ENCODE measurements at regions not wholly inside any gene's neighbourhood (a gene's known extent, or its start where the extent isn't known, plus 50 kb on each side); places are given as distances from the start of the nearest gene placed in this dataset.

DNA sequence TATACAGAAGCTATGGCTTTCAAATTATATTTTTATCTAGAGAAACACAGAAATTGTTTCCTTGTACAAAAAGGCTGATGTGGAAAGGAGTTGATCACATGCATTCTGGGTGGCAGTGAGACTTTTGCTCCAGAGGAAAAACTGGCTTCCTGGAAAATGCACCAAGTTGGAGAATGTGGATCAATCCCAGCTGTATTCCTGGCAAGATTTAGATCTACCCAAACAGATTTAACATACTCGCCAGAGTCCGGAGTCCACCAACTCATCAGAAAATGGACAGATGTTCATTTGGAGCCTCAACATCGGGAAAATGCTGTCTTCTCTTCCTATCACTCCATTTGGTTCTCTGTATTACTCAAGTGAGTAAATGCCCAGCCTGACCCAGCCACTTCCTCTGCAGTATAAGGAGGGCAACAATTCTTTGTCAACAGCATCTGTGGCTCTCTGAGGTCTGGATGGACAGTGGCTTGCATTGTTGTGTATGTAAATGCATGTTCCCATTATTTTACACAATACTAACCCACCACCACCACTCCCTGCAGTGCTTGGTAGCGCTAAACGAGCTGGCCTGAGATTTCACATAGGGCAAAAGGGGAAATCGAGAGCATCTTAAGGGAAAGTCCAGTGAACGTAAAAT is 226.2 kb upstream of the IRF2BP2 start:
- TF ChIP-seq, protein P1, sequence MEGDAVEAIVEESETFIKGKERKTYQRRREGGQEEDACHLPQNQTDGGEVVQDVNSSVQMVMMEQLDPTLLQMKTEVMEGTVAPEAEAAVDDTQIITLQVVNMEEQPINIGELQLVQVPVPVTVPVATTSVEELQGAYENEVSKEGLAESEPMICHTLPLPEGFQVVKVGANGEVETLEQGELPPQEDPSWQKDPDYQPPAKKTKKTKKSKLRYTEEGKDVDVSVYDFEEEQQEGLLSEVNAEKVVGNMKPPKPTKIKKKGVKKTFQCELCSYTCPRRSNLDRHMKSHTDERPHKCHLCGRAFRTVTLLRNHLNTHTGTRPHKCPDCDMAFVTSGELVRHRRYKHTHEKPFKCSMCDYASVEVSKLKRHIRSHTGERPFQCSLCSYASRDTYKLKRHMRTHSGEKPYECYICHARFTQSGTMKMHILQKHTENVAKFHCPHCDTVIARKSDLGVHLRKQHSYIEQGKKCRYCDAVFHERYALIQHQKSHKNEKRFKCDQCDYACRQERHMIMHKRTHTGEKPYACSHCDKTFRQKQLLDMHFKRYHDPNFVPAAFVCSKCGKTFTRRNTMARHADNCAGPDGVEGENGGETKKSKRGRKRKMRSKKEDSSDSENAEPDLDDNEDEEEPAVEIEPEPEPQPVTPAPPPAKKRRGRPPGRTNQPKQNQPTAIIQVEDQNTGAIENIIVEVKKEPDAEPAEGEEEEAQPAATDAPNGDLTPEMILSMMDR (IDR thresholded peaks at IDR 0.05): no peak
- no peak for TF ChIP-seq EP300 (IDR thresholded peaks at IDR 0.05)
